HG02763 (cell line): ENCODE measurements at regions not wholly inside any gene's neighbourhood (a gene's known extent, or its start where the extent isn't known, plus 50 kb on each side); places are given as distances from the start of the nearest gene placed in this dataset.

Experiments
- ATAC-seq: cut with Tn5 transposase; IDR thresholded peaks from one replicate; pipeline ENCODE4 v1.9.1; 2021; ENCODE audit warnings: mild to moderate bottlenecking, moderate library complexity; ENCODE audit not compliant: unreplicated experiment

DNA sequence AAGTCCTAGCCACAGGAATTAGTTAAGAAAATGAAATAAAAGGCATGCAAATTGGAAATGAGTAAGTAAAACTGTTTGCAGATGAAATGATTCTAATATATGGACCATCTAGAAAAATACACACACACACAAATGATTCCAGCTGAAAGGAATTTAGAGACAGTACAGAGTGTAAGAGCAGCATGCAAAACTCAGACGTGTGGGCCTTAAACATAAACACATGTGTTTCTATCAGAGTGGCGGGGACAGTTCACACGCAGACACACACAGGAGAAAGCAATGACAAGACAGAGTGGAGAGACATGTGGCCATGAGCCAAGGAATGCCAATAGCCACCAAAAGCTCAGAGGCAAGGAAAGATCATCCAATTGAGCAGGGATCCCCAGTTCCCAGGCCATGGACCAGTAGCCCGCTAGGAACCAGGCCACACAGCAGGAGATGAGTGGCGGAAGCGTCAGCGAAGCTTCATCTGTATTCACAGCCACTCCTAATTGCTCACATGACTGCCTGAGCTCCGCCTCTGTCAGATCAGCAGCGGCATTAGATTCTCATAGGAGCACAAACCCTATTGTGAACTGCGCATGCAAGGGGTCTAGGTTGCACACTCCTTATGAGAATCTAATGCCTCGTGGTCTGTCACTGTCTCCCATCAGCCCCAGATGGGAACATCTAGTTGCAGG is 155.4 kb downstream of the ARL4C start:
- no peak for ATAC-seq

- ATAC-seq, result no peak
These were observed 157.4 kb downstream of the ARL4C start for GRCh38 chr2:234339501-234339900.

DNA sequence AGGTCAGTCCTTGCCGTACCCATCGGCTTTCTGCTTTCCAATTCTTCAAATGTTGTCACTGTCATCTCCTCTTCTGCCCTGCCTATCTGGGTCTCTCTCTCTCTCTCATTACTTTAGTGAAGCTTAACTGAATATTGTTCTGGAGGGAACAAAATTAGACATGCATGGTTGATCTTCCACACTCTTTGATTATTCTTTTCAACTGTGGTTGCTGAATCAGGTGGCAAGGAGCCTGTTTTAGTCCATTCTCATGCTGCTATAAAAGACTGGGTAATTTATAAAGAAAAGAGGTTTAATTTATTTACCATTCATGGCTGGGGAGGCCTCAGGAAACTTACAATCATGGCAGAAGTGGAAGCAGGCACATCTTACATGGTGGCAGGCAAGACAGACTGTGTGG is 157.9 kb downstream of the ARL4C start:
- ATAC-seq, result no peak

- ATAC-seq, result no peak
These were observed 161.1 kb downstream of the ARL4C start for GRCh38 chr2:234335661-234336228.

DNA sequence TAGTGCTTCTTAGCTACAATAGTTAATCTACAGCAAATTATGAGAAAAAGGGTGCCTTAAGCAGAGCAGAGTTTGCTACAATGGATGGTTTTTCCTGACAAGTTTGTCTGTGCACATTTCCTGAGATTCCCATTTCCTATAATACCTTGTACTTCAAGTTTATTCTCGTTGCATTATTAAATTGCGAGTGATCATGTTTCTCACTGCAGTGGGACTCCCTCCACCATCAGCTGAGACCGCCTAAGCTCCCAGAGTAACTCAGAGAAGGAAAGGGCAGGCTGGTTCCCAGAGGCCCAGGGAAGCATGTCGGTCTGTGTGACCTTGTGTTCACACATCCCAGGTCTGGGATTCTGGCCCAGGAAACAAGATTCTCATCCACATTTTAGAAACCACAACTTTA is 162.1 kb downstream of the ARL4C start:
- ATAC-seq, result no peak

DNA sequence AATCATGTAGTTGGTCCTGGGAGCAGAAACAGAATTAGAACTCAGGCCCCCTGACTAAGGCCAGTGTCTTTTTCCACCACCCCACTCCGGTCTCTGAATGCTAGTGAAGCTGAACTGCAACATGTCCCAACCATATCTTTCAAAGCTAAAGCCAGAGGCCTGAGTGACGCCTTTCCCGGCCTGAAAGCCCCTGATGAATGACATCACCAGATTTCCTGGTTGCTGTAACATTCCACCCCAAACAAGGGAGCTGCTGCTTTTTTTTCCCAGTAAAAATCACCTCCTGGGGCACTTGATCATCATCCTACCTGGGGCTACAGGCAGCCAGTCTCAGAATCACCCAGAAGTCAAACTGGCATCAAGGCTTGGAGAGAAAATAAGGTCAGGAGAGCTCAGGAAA is 162.7 kb downstream of the ARL4C start:
- ATAC-seq, result no peak

- ATAC-seq, result no peak
These were observed 163.4 kb downstream of the ARL4C start for GRCh38 chr2:234333168-234334130.

- no peak for ATAC-seq
These were observed 164.9 kb downstream of the ARL4C start for GRCh38 chr2:234331966-234332365.

- ATAC-seq, result no peak
These were observed 165.3 kb downstream of the ARL4C start for GRCh38 chr2:234331566-234331965.

DNA sequence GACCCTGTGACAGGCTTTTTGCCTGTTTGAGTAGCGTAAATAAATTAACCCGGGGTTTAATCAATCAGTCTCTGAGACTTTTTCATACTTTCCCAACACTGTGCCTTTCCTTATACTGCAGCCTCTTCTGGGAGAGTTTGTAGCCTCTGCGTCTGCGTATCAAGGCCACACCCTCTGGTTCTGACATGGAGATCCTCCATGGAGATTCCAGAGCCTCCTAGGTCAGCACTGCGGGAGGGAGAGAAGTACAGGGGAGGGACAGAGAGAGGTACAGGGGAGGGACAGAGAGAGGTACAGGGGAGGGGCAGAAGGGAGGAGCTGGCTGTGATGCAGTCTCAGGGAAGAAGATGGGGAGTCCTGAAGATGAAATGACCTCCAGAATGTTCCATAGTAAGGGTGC is 166.0 kb downstream of the ARL4C start:
- ATAC-seq, result no peak

DNA sequence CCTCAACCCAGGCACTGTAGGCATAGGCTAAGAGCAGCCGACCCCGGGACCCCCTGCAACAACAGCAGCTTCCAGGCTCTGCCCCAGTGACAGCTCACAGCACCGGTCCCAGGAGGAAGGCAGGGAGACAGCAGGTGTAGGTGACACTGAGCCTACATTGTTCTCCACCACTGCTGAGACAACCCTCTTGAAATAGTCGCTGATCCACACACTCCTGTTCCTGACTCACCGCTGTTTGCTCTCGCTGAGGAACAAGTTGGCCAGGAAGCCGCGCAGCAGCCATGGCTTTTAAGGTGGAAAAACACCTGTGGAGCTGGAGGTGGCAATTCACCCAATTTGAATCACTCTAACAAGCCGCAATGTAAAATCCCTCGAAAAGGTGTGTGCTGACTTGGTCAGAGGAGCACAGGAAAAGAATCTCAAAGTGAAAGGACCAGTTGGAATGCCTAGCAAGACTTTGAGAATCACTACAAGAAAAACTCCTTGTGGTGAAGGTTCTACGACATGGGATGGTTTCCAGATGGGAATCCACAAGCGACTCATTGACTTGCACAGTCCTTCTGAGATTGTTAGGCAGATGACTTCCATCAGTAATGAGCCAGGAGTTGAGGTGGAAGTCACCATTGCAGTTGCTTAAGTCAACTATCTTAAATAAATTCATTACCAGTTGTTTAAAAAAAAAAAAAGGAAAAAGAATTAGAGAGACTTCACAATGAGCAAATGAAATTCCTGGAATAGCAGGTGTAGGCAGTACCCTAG is 167.5 kb downstream of the ARL4C start:
- no peak for ATAC-seq

- ATAC-seq, result no peak
These were observed 168.4 kb downstream of the ARL4C start for GRCh38 chr2:234328444-234328990.

DNA sequence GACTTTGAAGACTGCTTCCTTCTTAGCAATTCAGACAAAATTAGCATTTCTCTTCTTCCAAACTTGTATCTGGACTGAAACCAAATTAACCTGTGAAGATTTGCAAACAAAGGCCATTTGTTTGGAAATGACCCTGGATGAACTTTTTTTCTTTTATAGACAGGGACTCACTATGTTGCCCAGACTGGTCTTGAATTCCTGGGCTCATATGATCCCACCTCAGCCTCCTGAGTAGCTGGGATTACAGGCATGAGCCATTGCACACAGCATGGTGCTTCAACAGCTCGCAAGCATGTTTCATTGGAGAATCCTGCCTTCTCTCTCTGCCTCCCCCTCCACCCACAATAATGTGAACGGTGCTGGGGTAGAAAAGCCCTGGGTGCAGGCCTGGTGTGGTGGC is 170.2 kb downstream of the ARL4C start:
- ATAC-seq, result no peak

DNA sequence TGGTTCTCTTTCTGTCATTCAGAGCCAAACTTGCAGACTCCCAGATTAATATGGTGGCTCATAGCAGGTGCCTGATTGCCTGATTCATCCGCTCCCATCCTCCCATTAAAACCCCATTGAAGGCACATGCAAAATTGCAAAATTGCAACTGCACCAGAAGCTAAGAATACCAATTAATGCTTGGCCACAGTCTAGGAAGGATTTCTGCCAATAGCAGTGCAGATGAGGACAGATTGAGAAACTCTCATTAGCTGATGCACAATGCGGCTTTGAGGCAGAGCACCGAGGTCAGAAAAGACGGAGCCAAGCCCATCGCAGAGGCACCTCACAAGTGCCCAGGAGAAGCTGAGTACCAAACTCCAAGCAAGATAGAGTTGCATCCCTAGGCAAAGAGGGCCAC is 172.8 kb downstream of the ARL4C start:
- no peak for ATAC-seq

GRCh38 chr2:234322766-234323465 is 174.0 kb downstream of the ARL4C start:
- ATAC-seq, result no peak

- no peak for ATAC-seq
These were observed 176.8 kb downstream of the ARL4C start for GRCh38 chr2:234320066-234320465.

GRCh38 chr2:234318361-234318760 is 178.5 kb downstream of the ARL4C start:
- no peak for ATAC-seq

GRCh38 chr2:234313558-234313957 is 183.3 kb downstream of the ARL4C start:
- ATAC-seq, result no peak

- ATAC-seq, result no peak
These were observed 186.7 kb downstream of the ARL4C start for GRCh38 chr2:234310166-234310565.

GRCh38 chr2:234309431-234309830 is 187.4 kb downstream of the ARL4C start:
- no peak for ATAC-seq
